ENCODE measurements at regions not wholly inside any gene's neighbourhood (a gene's known extent, or its start where the extent isn't known, plus 50 kb on each side); places are given as distances from the start of the nearest gene placed in this dataset.

- no peak for TF ChIP-seq CTCF (IDR thresholded peaks at IDR 0.05 in 8 of 11, conservative IDR thresholded peaks at IDR 0.05 in 3 of 11)
- TF ChIP-seq POLR2A (IDR thresholded peaks at IDR 0.05), result no peak
- no peak for TF ChIP-seq POLR2AphosphoS5 (IDR thresholded peaks at IDR 0.05)
Measured at GRCh38 chr5:68845131-68845530, 248.7 kb upstream of the SLC30A5 start.
